Dendritic cell treated with granulocyte-macrophage colony-stimulating factor and Interleukin-4, amounts not matched to agents 40 ng/mL and 50 ng/mL, for 4 days (primary cell): ENCODE measurements at regions not wholly inside any gene's neighbourhood (a gene's known extent, or its start where the extent isn't known, plus 50 kb on each side); places are given as distances from the start of the nearest gene placed in this dataset.
A peak's percentile ranks its signal among the peaks of the same experiment; 100 is the strongest.

Source experiments
- H3K27ac Mint-ChIP-seq: one replicate; pipeline ENCODE4 v1.8.0; 2022; ENCODE audit warnings: mild to moderate bottlenecking, mixed read lengths
- H3K27me3 Mint-ChIP-seq: one replicate; pipeline ENCODE4 v1.8.0; 2022; ENCODE audit warnings: mild to moderate bottlenecking, mixed read lengths
- H3K36me3 Mint-ChIP-seq: one replicate; pipeline ENCODE4 v1.8.0; 2022; ENCODE audit warnings: low read depth, mixed read lengths
- H3K4me1 Mint-ChIP-seq: one replicate; pipeline ENCODE4 v1.8.0; 2022; ENCODE audit warnings: low read depth, mixed read lengths
- H3K4me3 Mint-ChIP-seq: one replicate; pipeline ENCODE4 v1.8.0; 2022; ENCODE audit warnings: mild to moderate bottlenecking, moderate library complexity, mixed read lengths
- H3K9me3 Mint-ChIP-seq: one replicate; pipeline ENCODE4 v1.8.0; 2022; ENCODE audit warnings: mixed read lengths
- intact Hi-C: fragments of 100-400 bp; cut with micrococcal nuclease; formaldehyde crosslinking; loops from one replicate; pipeline ENCODE4 v1.15.0; 2022

DNA sequence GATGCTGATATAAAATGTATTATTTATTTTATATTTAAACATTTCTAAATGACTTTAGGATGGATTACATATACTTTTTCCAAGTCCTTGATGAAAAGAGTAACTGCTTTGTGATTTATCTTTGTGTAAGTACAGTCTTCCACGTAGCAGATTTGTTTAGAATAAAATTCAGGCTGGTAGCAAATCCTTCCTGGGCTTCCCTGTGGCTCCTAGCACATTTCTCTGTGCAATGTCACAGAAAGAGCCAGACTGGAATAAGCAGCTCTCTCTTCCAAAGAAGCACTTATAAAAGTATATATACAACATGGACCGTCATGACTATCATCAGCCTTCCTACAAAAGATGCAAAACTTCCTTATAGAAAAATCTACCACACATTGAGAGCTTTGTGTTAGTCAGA lies 388.6 kb downstream of the ACTL7B start:
- no peak overlapping the region for H3K27ac Mint-ChIP-seq
- no peaks in the 10 kb centered on the region for H3K27me3 Mint-ChIP-seq
- H3K9me3 Mint-ChIP-seq = no peaks in the 10 kb centered on the region
- H3K4me1 Mint-ChIP-seq = peaks cover 13% of the 10 kb centered on the region
- H3K36me3 Mint-ChIP-seq = no peaks in the 10 kb centered on the region
- intact Hi-C loops = loop anchor here (5.0 kb wide), 2 partner anchors 70 to 100 kb away; no protein-coding TSS in a partner anchor
- no peak overlapping the region for H3K4me3 Mint-ChIP-seq

- Mint-ChIP-seq H3K27me3 (no peaks in the 10 kb centered on the region), H3K4me3 (no peak overlapping the region), H3K4me1 (peaks cover 13% of the 10 kb centered on the region), H3K27ac (no peak overlapping the region), H3K36me3 (no peaks in the 10 kb centered on the region), H3K9me3 (no peaks in the 10 kb centered on the region)
- intact Hi-C loops = loop anchor here (5.0 kb wide), 2 partner anchors 71 to 101 kb away; no protein-coding TSS in a partner anchor
Measured at GRCh38 chr9:108466304-108466703, 389.5 kb downstream of the ACTL7B start.

DNA sequence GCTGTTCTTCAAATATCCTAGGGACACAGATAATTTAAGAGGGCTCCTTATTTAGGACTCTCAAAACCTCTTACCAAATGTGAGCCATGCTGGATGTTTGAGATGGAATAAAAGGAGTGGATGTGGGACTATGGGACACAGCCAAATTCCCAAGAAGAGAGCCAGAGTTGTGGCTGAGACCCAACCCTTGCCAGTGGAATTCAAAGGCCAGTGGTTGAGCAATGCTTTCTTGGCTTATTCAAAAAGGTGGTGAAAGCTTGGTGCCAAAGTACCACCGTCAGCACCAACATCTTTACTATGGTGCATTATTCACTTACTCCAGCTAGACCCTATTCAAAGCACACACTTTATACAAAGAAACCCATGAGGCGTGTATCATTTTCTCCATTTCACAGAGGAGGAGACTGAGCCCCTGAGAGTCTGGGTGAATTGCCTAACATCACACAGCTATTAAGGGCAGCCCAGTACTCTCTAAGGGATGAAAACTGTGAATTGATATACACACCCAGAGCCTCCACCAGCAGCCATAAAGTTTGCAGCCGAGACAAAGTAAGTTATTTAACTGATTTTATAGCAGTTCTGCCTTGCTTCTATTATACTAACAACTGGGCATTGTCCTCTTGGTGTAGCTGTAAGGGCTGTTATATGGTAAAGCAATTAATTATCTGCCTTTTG lies 391.7 kb downstream of the ACTL7B start:
- H3K27ac Mint-ChIP-seq = no peak overlapping the region
- H3K27me3 Mint-ChIP-seq = no peaks in the 10 kb centered on the region
- no peaks in the 10 kb centered on the region for H3K36me3 Mint-ChIP-seq

GRCh38 chr9:108456903-108457302 lies 398.9 kb downstream of the ACTL7B start:
- no peaks in the 10 kb centered on the region for H3K27me3 Mint-ChIP-seq
- no peaks in the 10 kb centered on the region for H3K9me3 Mint-ChIP-seq
- no peak overlapping the region for H3K4me3 Mint-ChIP-seq
- intact Hi-C loops = no loop called here
- H3K27ac Mint-ChIP-seq = no peak overlapping the region
- H3K36me3 Mint-ChIP-seq = no peaks in the 10 kb centered on the region
- no peaks in the 10 kb centered on the region for H3K4me1 Mint-ChIP-seq

More for the DNA sequence above, 391.7 kb downstream of the ACTL7B start:
- H3K4me1 Mint-ChIP-seq = peaks cover 6% of the 10 kb centered on the region
- H3K9me3 Mint-ChIP-seq = no peaks in the 10 kb centered on the region
- H3K4me3 Mint-ChIP-seq = no peak overlapping the region
- intact Hi-C loops = no loop called here

GRCh38 chr9:108445431-108446071 lies 410.2 kb downstream of the ACTL7B start:
- Mint-ChIP-seq H3K27ac (no peak overlapping the region), H3K36me3 (no peaks in the 10 kb centered on the region), H3K4me3 (no peak overlapping the region), H3K27me3 (peaks cover 6% of the 10 kb centered on the region), H3K4me1 (no peaks in the 10 kb centered on the region), H3K9me3 (no peaks in the 10 kb centered on the region)
- intact Hi-C loops = no loop called here

GRCh38 chr9:108444400-108445358 lies 411.1 kb downstream of the ACTL7B start:
- no peaks in the 10 kb centered on the region for H3K9me3 Mint-ChIP-seq
- H3K36me3 Mint-ChIP-seq = no peaks in the 10 kb centered on the region
- no peaks in the 10 kb centered on the region for H3K4me1 Mint-ChIP-seq
- H3K4me3 Mint-ChIP-seq = no peak overlapping the region
- no peak overlapping the region for H3K27ac Mint-ChIP-seq
- intact Hi-C loops = no loop called here
- H3K27me3 Mint-ChIP-seq = peaks cover 5% of the 10 kb centered on the region

DNA sequence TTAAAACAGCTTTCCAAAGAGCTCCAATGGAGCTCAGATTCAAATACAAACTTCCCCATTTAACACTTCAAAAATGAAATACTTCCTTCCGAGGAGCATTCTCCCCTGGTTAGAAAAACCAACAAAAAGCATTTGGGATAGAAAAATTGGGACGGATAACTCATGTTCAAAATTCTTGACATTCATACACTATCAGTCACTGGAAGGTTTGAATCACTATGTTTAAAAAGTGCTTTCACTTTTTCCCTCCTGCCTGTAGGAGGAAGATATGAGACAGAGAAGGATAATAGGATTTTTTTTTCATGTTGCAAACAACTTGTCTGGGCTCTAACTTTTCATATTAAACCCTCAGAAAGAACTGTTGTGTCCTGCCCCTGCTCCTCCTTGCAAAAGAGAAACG lies 412.0 kb downstream of the ACTL7B start:
- Mint-ChIP-seq H3K27ac (no peak overlapping the region), H3K36me3 (no peaks in the 10 kb centered on the region), H3K9me3 (no peaks in the 10 kb centered on the region), H3K4me1 (no peaks in the 10 kb centered on the region), H3K27me3 (peaks cover 5% of the 10 kb centered on the region), H3K4me3 (no peak overlapping the region)
- intact Hi-C loops = no loop called here

GRCh38 chr9:108443019-108443633 lies 412.7 kb downstream of the ACTL7B start:
- Mint-ChIP-seq H3K9me3 (no peaks in the 10 kb centered on the region), H3K4me3 (no peak overlapping the region), H3K27me3 (peaks cover 5% of the 10 kb centered on the region), H3K4me1 (no peaks in the 10 kb centered on the region), H3K36me3 (no peaks in the 10 kb centered on the region), H3K27ac (peak overlapping the region; percentile 48)
- intact Hi-C loops = no loop called here

- Mint-ChIP-seq H3K27me3 (peaks cover 5% of the 10 kb centered on the region), H3K27ac (peak overlapping the region; percentile 48), H3K4me3 (no peak overlapping the region), H3K36me3 (no peaks in the 10 kb centered on the region), H3K9me3 (no peaks in the 10 kb centered on the region), H3K4me1 (no peaks in the 10 kb centered on the region)
- intact Hi-C loops = no loop called here
Measured at GRCh38 chr9:108442627-108443018, 413.2 kb downstream of the ACTL7B start.

DNA sequence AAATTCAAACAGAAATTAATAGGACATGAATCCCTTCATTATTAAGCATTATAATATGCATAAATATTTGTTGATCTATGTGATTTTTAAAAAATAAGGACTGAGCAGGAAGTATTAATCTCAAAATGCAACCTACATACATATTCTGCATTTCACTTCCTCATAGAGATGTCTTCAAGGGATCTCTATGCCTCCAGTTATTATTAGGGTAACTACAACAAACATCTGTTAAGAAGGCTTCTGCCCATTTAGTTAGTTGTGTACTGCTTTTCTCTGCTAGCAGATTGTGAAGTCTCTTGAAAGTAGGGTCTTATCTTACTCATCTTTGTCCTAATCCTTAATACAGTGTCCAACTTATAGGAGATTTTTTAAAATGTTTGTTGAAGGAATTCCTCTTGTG lies 414.1 kb downstream of the ACTL7B start:
- no peak overlapping the region for H3K4me3 Mint-ChIP-seq
- H3K9me3 Mint-ChIP-seq = no peaks in the 10 kb centered on the region
- H3K27me3 Mint-ChIP-seq = peaks cover 5% of the 10 kb centered on the region
- H3K4me1 Mint-ChIP-seq = no peaks in the 10 kb centered on the region
- H3K36me3 Mint-ChIP-seq = no peaks in the 10 kb centered on the region
- H3K27ac Mint-ChIP-seq = no peak overlapping the region
- intact Hi-C loops = no loop called here

DNA sequence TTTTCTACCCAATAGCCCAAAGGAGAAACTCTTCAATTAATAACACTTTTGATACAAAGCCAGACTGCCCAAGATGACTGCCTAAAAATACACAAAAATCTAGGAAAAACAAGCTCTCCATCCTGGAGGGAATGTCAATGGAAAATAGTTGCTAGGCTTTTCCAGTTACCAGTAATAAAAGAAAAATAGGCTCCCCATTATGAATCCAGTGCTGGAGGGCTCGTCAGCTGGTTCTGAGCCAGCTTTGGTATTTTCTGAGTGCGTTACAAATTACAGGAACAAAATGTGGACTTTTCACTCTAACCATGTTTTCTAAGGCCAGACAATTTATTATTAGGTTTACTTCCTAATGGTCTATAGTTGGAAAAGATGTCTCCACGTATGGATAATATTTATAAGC lies 414.5 kb downstream of the ACTL7B start:
- H3K9me3 Mint-ChIP-seq = no peaks in the 10 kb centered on the region
- H3K27me3 Mint-ChIP-seq = peaks cover 5% of the 10 kb centered on the region
- intact Hi-C loops = no loop called here
- no peak overlapping the region for H3K27ac Mint-ChIP-seq
- H3K36me3 Mint-ChIP-seq = no peaks in the 10 kb centered on the region
- H3K4me1 Mint-ChIP-seq = peaks cover 3% of the 10 kb centered on the region
- no peak overlapping the region for H3K4me3 Mint-ChIP-seq

DNA sequence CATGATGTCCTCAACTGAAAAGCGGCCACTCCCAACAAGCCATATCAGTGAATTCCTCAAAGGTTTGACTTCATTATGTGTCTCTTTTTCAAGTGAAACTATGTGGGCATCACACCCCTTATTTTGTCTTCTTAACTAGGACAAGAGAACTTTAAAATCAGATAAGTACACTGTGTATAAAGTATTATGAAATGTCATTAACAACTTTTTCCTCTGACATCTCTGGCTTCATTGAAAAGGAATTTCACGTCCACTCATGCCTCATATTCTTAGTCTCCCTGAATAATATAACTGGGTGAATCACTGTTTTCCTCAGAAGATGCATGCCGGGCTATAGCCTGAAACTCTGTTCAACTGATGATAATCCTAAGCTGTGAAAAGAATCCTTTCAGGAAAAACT lies 415.8 kb downstream of the ACTL7B start:
- Mint-ChIP-seq H3K36me3 (no peaks in the 10 kb centered on the region), H3K27me3 (peaks cover 5% of the 10 kb centered on the region), H3K27ac (no peak overlapping the region), H3K4me3 (no peak overlapping the region), H3K9me3 (no peaks in the 10 kb centered on the region), H3K4me1 (peaks cover 7% of the 10 kb centered on the region)
- intact Hi-C loops = no loop called here

- Mint-ChIP-seq H3K36me3 (no peaks in the 10 kb centered on the region), H3K27ac (no peak overlapping the region), H3K4me3 (no peak overlapping the region), H3K27me3 (peaks cover 3% of the 10 kb centered on the region), H3K4me1 (peaks cover 7% of the 10 kb centered on the region), H3K9me3 (no peaks in the 10 kb centered on the region)
- intact Hi-C loops = no loop called here
Measured at GRCh38 chr9:108437656-108438055, 418.1 kb downstream of the ACTL7B start.

DNA sequence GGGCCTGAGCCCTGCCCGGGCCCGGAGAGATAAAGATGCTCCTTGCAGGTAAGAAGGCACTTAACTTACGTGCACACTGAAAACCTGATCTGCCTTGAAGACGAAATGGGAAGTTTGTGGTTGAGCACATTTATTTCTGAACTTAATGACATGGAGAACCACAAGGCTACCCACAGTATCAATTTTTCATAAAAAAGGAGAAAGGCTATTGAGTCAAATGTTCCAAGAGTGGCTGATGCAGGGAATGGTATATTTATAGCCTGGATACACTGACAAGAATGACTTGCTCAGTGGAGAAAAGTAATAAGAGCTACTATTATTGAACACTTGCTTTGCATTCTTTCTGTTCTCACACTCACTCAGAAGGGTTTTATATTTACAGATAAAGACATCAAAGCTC lies 419.3 kb downstream of the ACTL7B start:
- peaks cover 2% of the 10 kb centered on the region for H3K27me3 Mint-ChIP-seq
- H3K27ac Mint-ChIP-seq = no peak overlapping the region
- no peaks in the 10 kb centered on the region for H3K36me3 Mint-ChIP-seq
- H3K9me3 Mint-ChIP-seq = peaks cover 7% of the 10 kb centered on the region
- no peak overlapping the region for H3K4me3 Mint-ChIP-seq
- intact Hi-C loops = no loop called here
- peaks cover 7% of the 10 kb centered on the region for H3K4me1 Mint-ChIP-seq
